Ishikawa (cell line): ENCODE measurements at regions not wholly inside any gene's neighbourhood (a gene's known extent, or its start where the extent isn't known, plus 50 kb on each side); places are given as distances from the start of the nearest gene placed in this dataset.

Source experiments
- EGR1 ChIP-seq: IDR thresholded peaks from 2 replicates; pipeline ENCODE4 v1.6.1; 2012
- EP300 ChIP-seq: IDR thresholded peaks from 2 replicates; pipeline ENCODE4 v1.6.1; 2012; ENCODE audit warnings: borderline replicate concordance
- TAF1 ChIP-seq: IDR thresholded peaks from 2 replicates; pipeline ENCODE4 v1.6.1; 2012; ENCODE audit warnings: low read depth, mild to moderate bottlenecking
- YY1 ChIP-seq: IDR thresholded peaks from 2 replicates; pipeline ENCODE4 v1.6.1; 2012; ENCODE audit warnings: low read depth
- ZBTB7A ChIP-seq: IDR thresholded peaks from 2 replicates; pipeline ENCODE4 v1.6.1; 2012; ENCODE audit warnings: low read depth
- TF ChIP-seq, protein P1 (sequence below): IDR thresholded peaks from 2 replicates; pipeline ENCODE4 v1.6.1; 2012
- TF ChIP-seq, protein P2 (sequence below): IDR thresholded peaks from 2 replicates; pipeline ENCODE4 v1.6.1; 2012; ENCODE audit warnings: low read depth, mild to moderate bottlenecking

DNA sequence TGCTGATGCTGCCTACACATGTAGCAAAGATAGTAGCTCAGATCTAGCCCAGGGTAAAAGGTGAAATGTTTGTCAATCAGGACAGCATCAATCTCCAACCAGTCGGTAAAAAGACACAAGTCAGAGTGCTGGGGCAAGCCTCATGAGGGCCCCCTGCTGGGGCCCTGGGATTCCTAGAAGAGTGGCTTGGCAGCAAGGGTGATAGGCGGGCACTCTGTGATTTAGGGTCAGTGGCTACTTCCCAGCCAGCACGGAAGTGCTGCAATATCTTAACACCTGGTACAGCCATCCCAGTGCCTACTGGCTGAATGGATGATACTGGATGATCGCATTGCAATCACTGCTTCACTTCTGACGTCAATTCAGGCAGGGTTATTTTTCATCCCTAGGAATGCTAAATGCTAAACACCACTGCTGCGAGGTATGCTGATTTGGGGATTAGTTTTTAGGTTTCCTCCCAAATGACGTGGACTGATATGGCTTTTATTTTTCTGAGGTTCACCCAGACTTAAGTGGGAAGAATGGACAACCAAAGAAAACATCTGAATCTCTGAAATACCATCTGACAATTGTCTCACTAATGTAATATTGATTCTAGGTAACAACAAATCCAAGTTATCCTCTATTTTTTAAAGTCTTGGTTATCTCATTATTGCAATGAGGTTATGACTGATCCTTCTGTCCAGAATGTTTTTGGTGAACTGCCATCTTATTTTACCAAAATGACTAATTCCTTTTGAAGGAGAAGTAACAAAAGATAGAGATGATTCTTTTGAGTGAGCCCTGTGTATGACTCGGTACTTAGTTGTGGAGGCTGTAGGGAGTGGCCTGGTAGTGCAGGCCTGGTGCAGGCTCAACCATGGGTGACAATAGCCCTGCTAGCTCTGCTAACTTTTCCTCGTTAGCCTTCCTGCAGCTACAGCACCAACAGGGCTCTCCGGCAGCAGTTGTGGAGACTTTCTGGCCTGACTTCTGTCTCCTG lies 432.5 kb downstream of the FGF9 start:
- TF ChIP-seq YY1 (no peak), TAF1 (no peak), EP300 (no peak), EGR1 (no peak), ZBTB7A (no peak)
- TF ChIP-seq, protein P1, sequence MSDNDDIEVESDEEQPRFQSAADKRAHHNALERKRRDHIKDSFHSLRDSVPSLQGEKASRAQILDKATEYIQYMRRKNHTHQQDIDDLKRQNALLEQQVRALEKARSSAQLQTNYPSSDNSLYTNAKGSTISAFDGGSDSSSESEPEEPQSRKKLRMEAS = no peak
- TF ChIP-seq, protein P2, sequence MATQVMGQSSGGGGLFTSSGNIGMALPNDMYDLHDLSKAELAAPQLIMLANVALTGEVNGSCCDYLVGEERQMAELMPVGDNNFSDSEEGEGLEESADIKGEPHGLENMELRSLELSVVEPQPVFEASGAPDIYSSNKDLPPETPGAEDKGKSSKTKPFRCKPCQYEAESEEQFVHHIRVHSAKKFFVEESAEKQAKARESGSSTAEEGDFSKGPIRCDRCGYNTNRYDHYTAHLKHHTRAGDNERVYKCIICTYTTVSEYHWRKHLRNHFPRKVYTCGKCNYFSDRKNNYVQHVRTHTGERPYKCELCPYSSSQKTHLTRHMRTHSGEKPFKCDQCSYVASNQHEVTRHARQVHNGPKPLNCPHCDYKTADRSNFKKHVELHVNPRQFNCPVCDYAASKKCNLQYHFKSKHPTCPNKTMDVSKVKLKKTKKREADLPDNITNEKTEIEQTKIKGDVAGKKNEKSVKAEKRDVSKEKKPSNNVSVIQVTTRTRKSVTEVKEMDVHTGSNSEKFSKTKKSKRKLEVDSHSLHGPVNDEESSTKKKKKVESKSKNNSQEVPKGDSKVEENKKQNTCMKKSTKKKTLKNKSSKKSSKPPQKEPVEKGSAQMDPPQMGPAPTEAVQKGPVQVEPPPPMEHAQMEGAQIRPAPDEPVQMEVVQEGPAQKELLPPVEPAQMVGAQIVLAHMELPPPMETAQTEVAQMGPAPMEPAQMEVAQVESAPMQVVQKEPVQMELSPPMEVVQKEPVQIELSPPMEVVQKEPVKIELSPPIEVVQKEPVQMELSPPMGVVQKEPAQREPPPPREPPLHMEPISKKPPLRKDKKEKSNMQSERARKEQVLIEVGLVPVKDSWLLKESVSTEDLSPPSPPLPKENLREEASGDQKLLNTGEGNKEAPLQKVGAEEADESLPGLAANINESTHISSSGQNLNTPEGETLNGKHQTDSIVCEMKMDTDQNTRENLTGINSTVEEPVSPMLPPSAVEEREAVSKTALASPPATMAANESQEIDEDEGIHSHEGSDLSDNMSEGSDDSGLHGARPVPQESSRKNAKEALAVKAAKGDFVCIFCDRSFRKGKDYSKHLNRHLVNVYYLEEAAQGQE = no peak
